Fibroblast of lung (primary cell): ENCODE measurements at regions not wholly inside any gene's neighbourhood (a gene's known extent, or its start where the extent isn't known, plus 50 kb on each side); places are given as distances from the start of the nearest gene placed in this dataset.

Experiments
- DNase-seq, 2 donors: peaks; one replicate each; pipeline versions ENCODE4 v3.0.0 to v3.0.0-alpha.2; 2010; ENCODE audit warnings: low read depth in 2 of 2
- H2AFZ ChIP-seq: 2 replicates; pipeline ENCODE4 v1.5.1; 2012; ENCODE audit warnings: low read length, control low read depth, inconsistent platforms
- H3K27ac ChIP-seq: 2 replicates; pipeline ENCODE4 v1.5.1; 2011; ENCODE audit warnings: low read length, control low read depth; ENCODE audit not compliant: insufficient read depth
- H3K27me3 ChIP-seq: 2 replicates; pipeline ENCODE4 v1.5.1; 2011; ENCODE audit warnings: mild to moderate bottlenecking, low read length; ENCODE audit not compliant: control insufficient read depth, insufficient read depth
- H3K36me3 ChIP-seq: 2 replicates; pipeline ENCODE4 v1.5.1; 2011; ENCODE audit warnings: low read length; ENCODE audit not compliant: control insufficient read depth, insufficient read depth
- H3K4me1 ChIP-seq: 2 replicates; pipeline ENCODE4 v1.5.1; 2011; ENCODE audit warnings: low read length; ENCODE audit not compliant: control insufficient read depth, insufficient read depth; ENCODE audit errors: extremely low read depth
- H3K4me2 ChIP-seq: 2 replicates; pipeline ENCODE4 v1.5.1; 2011; ENCODE audit warnings: low read length, control low read depth; ENCODE audit not compliant: insufficient read depth; ENCODE audit errors: extremely low read depth
- H3K4me3 ChIP-seq, 4 experiments: fragments of 200-600 bp in 1 of 4; sonication (generic) in 1 of 4; replicated peaks in 1 of 4; 2 replicates each; pipeline ENCODE4 v1.5.1; 2011 to 2016; ENCODE audit warnings: low read length in 4 of 4, low read depth in 3 of 4, mild to moderate bottlenecking in 3 of 4, control low read depth in 2 of 4, inconsistent platforms in 1 of 4, mixed read lengths in 1 of 4; ENCODE audit not compliant: insufficient read depth in 1 of 4; ENCODE audit errors: control extremely low read depth in 1 of 4
- H3K79me2 ChIP-seq: 2 replicates; pipeline ENCODE4 v1.5.1; 2012; ENCODE audit warnings: mild to moderate bottlenecking, low read length, inconsistent platforms; ENCODE audit not compliant: control insufficient read depth, insufficient read depth
- H3K9ac ChIP-seq: 2 replicates; pipeline ENCODE4 v1.5.1; 2011; ENCODE audit warnings: mild to moderate bottlenecking, low read length, control low read depth; ENCODE audit not compliant: insufficient read depth
- H3K9me3 ChIP-seq: 2 replicates; pipeline ENCODE4 v1.5.1; 2012; ENCODE audit warnings: low read depth, low read length; ENCODE audit not compliant: control insufficient read depth, insufficient read depth
- H4K20me1 ChIP-seq: 2 replicates; pipeline ENCODE4 v1.5.1; 2011; ENCODE audit warnings: low read length; ENCODE audit not compliant: control insufficient read depth, insufficient read depth; ENCODE audit errors: extremely low read depth
- CTCF ChIP-seq, 2 donors: IDR thresholded peaks in 1 of 2; conservative IDR thresholded peaks in 1 of 2; 1 replicate in 1 of 2; 2 replicates in 1 of 2; pipeline ENCODE4 v1.5.1; 2011 to 2012; ENCODE audit warnings: low read length in 2 of 2, control low read depth in 1 of 2, inconsistent platforms in 1 of 2, low read depth in 1 of 2, mild to moderate bottlenecking in 1 of 2
- EZH2 ChIP-seq: IDR thresholded peaks from 2 replicates; pipeline ENCODE4 v1.5.1; 2012; ENCODE audit warnings: low read length, control low read depth, mild to moderate bottlenecking; ENCODE audit errors: missing control alignments

GRCh38 chr5:67506241-67506640 is 309.6 kb upstream of the CD180 start:
- TF ChIP-seq EZH2, result no peak

GRCh38 chr5:67502951-67503350 is 306.4 kb upstream of the CD180 start:
- no peak overlapping the region for H3K4me2 ChIP-seq
- no peaks in the 10 kb centered on the region for H3K9me3 ChIP-seq
- H2AFZ ChIP-seq, result no peak overlapping the region
- no peak overlapping the region for H3K4me3 ChIP-seq
- TF ChIP-seq CTCF (conservative IDR thresholded peaks at IDR 0.05 in 1 of 2, IDR thresholded peaks at IDR 0.05 in 1 of 2; ENCODE audit: low read depth in 1 of 2, low read length in 2 of 2), result no peak
- no peak for TF ChIP-seq EZH2
- no peak overlapping the region for H3K27ac ChIP-seq
- H4K20me1 ChIP-seq, result no peaks in the 10 kb centered on the region
- no peak for DNase-seq
- H3K4me1 ChIP-seq, result no peaks in the 10 kb centered on the region
- no peaks in the 10 kb centered on the region for H3K36me3 ChIP-seq
- H3K27me3 ChIP-seq, result no peaks in the 10 kb centered on the region
- no peaks in the 10 kb centered on the region for H3K79me2 ChIP-seq
- no peak overlapping the region for H3K9ac ChIP-seq

More at GRCh38 chr5:67506241-67506640, 309.6 kb upstream of the CD180 start:
- DNase-seq, result no peak
- H3K4me1 ChIP-seq, result no peaks in the 10 kb centered on the region
- peak overlapping the region; percentile 24 for H2AFZ ChIP-seq
- H3K4me2 ChIP-seq, result no peak overlapping the region
- no peaks in the 10 kb centered on the region for H3K79me2 ChIP-seq
- H3K9ac ChIP-seq, result no peak overlapping the region
- no peak overlapping the region for H3K27ac ChIP-seq
- no peaks in the 10 kb centered on the region for H3K27me3 ChIP-seq
- no peak overlapping the region for H3K4me3 ChIP-seq
- no peaks in the 10 kb centered on the region for H3K9me3 ChIP-seq
- no peaks in the 10 kb centered on the region for H3K36me3 ChIP-seq
- H4K20me1 ChIP-seq, result no peaks in the 10 kb centered on the region

- no peak for DNase-seq
- no peaks in the 10 kb centered on the region for H4K20me1 ChIP-seq
- no peaks in the 10 kb centered on the region for H3K9me3 ChIP-seq
- no peak overlapping the region for H3K9ac ChIP-seq
- H3K4me1 ChIP-seq, result no peaks in the 10 kb centered on the region
- no peaks in the 10 kb centered on the region for H3K27me3 ChIP-seq
- H3K4me3 ChIP-seq, result no peak overlapping the region
- H3K4me2 ChIP-seq, result no peak overlapping the region
- H3K36me3 ChIP-seq, result no peaks in the 10 kb centered on the region
- TF ChIP-seq EZH2 (no peak), CTCF (conservative IDR thresholded peaks at IDR 0.05 in 1 of 2, IDR thresholded peaks at IDR 0.05 in 1 of 2; ENCODE audit: low read depth in 1 of 2, low read length in 2 of 2) (no peak)
- no peaks in the 10 kb centered on the region for H3K79me2 ChIP-seq
- H3K27ac ChIP-seq, result no peak overlapping the region
- no peak overlapping the region for H2AFZ ChIP-seq
Observed at GRCh38 chr5:67496051-67496450, 299.5 kb upstream of the CD180 start.

- TF ChIP-seq EZH2 (no peak), CTCF (conservative IDR thresholded peaks at IDR 0.05 in 1 of 2, IDR thresholded peaks at IDR 0.05 in 1 of 2; ENCODE audit: low read depth in 1 of 2, low read length in 2 of 2) (no peak)
- no peak overlapping the region for H3K4me2 ChIP-seq
- no peak overlapping the region for H3K9ac ChIP-seq
- H3K27ac ChIP-seq, result no peak overlapping the region
- H3K36me3 ChIP-seq, result no peaks in the 10 kb centered on the region
- no peak for DNase-seq
- no peak overlapping the region for H3K4me3 ChIP-seq
- no peak overlapping the region for H2AFZ ChIP-seq
- no peaks in the 10 kb centered on the region for H4K20me1 ChIP-seq
- H3K4me1 ChIP-seq, result no peaks in the 10 kb centered on the region
- H3K79me2 ChIP-seq, result no peaks in the 10 kb centered on the region
- H3K9me3 ChIP-seq, result no peaks in the 10 kb centered on the region
- H3K27me3 ChIP-seq, result no peaks in the 10 kb centered on the region
Observed at GRCh38 chr5:67495072-67495471, 298.5 kb upstream of the CD180 start.
